ENCODE measurements at regions not wholly inside any gene's neighbourhood (a gene's known extent, or its start where the extent isn't known, plus 50 kb on each side); places are given as distances from the start of the nearest gene placed in this dataset.
"Not testable (repeated sequence)": the region's sequence is repeated elsewhere in the genome, so short reads cannot be mapped to it uniquely, and the experiment has no call there.

DNA sequence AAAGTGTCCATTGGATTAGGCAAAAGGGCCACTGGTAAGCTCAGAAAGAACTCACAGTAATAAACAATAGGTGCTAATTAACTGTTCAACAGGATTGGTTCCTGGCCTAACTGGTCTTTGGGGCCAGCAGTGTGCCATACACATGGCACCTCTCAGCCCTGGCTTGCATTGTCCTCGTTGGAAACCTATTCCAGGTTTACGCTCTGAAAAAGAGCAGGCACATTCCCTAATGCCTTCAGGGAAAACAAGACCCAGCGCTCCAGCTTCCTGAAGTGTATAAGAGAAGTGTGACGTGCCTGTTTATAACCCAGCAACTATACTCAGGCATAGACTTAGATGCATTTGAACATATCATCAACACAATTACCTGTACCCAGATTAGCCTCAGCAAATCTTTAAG lies 51.9 kb upstream of the RBM47 start:
- DNase-seq: peak; percentile 24

DNA sequence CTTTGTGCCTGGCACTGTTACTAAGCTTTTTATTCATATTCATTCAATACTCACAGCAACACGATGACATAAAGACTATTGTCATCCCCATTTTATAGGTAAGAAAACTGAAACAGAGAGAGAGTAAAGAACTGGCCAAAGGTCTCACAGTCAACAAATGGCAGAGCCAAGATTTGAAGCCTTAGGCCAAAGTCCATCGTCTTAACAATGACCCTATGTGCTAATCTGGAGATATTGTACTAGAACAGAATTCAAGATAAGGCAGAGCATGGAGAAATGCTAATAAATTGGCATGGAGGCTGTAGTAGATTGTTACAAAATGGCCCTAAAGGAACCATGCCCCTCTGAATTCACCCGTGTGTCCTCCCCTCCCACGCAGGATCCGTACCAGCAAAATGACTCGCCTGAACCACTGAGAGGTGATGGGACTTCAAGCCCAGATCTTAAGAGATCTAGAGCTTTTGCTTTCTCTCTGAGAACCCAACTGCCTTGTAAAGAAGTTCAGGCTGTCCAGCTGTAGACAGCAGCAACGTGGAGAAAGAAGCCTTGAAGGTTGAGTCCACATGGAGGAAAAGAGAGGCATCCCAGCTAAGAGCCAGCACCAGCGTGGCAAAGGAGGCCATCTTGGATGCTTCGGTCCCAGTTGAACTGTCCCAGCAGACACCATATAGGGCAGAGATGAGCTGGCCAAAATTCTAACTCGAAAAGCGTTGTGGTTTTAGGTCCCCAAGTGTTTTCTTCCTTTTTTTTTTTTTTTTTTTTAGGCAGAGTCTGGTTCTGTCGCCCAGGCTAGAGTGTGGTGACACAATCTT lies 52.8 kb upstream of the RBM47 start:
- DNase-seq: no peak

- not testable (repeated sequence) for DNase-seq
Measured at GRCh38 chr4:40683536-40684145, 54.0 kb upstream of the RBM47 start.

- DNase-seq: no peak
Measured at GRCh38 chr4:40684404-40684803, 54.7 kb upstream of the RBM47 start.

DNA sequence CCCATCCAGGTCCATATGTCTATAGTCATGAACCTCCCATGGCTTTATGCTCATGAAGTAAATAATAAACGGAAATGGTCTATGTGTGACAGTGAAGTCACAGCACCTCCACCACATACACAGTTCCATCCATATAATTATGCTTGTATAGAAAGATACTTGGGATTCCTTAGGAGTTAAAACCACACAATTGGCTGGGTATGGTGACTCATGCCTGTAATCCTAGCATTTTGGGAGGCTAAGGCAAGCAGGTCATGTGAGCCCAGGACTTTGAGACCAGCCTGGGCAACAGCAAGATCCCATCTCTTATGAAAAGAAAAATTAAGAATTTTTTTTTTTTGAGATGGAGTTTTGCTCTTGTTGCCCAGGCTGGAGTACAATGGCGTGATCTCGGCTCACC lies 55.6 kb upstream of the RBM47 start:
- DNase-seq: no peak

DNA sequence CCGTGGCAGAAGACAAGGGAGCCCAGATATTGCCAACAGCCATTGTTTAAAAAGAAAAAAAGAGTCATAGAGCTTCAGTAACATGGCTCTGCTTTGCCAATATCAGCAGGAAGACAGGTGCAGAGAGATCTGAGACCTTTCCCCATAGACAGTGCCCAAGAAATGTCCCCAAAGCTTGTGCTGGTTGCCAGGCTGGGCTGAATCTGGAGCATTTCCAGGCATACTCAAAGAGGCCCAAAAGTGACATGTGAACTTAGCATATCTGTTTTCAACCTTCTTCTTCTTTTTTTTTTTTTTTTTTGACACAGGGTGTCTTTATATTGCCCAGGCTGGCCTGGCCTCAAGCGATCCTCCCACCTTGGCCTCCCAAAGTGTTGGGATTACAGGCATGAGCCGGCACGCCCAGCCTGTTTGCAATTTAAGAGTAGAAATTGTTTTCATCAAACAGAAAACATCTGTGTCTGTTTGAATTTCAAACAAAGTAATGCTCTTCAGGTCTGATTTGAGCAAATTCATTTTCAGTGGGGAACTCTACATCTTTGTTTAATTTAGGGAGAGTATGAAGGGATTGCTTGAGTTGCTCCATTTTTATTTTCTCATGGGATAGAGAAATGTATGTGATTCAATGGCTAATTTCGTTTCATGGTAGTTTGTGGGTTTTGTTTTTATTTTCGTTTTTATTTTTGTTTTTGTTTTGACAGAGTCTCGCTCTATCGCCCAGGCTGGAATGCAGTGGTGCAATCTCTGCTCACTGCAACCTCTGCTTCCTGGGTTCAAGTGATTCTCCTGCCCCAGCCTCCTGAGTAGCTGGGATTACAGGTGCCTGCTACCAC lies 56.6 kb upstream of the RBM47 start:
- peak; percentile 49 for DNase-seq

- no peak for DNase-seq
Measured at GRCh38 chr4:40687676-40688389, 58.2 kb upstream of the RBM47 start.

- DNase-seq: no peak
Measured at GRCh38 chr4:40688446-40689095, 58.9 kb upstream of the RBM47 start.

- no peak for DNase-seq
Measured at GRCh38 chr4:40693946-40694345, 55.8 kb upstream of the NSUN7 start.

- not testable (repeated sequence) for DNase-seq
Measured at GRCh38 chr4:40697476-40697875, 52.3 kb upstream of the NSUN7 start.

DNA sequence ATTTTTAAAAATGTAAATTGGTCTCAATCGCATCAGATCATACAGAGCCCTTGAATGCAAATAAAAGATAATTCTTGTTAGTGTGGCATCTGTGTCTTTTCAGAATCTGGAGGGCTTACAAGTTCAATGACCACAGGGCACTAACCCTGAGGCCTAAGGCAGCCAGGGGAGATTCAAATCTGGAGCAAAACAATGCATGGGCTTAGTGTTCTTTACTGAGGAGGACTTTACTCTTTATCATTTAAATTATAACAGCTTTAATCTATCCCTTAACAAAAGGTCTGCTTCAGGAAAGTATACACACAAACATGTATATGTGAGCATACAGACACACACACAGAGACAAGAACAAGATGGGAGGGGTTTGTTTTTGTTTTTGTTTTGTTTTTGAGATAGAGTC lies 51.0 kb upstream of the NSUN7 start:
- DNase-seq: no peak

DNA sequence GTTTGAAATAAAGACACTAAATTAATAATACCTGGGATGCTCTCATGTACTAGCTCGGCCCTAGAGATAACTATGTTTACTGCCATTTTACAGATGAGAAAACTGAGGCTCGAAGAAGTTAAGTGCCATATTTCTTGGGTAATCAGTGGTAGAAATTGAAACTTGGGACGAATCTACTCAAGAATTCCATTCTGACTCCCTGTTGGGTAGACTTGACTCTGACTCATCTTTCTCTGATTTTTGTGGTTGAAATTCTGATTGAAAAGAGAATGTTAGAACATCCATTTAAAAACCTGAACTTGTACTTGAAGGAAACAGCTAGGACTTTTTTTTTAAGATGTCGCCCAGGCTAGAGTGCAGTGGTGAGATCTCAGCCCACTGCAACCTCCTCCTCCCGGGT lies 50.1 kb upstream of the NSUN7 start:
- DNase-seq: no peak

Data from tongue (tissue), 1 donor.